ENCODE measurements at regions not wholly inside any gene's neighbourhood (a gene's known extent, or its start where the extent isn't known, plus 50 kb on each side); places are given as distances from the start of the nearest gene placed in this dataset.

DNA sequence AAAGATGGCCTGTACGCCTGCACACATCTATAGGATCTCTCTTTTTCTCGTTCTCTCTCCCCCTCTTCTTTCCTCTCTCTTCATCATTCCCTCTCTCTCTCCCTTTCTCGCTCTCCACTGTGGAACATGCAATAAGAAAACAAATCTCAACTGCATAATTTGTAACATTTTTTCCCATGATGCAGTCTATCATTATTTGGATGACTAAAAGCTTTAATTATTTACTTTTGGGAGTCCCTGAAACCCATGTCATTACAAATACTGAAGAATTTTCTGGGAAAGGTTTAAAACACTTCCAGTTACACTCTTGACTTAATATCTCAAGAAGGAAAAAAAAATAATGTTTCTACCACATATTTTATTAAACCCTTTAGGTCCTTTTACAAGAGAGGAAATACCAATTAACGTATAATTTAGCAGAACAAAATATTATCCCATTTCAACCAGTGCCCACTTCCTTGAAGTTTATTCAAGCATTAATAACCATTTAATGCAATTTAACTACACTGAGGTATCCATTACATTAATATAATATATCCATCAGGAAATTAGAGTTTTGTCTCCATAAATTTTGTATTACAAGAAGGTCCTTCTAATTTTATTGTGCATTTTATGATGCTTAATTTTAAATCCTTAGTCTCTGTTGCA lies 1615.2 kb upstream of the ACVR2A start:
- ATAC-seq (ENCODE audit: low FRiP score) = no peak
- TF ChIP-seq, protein P1, sequence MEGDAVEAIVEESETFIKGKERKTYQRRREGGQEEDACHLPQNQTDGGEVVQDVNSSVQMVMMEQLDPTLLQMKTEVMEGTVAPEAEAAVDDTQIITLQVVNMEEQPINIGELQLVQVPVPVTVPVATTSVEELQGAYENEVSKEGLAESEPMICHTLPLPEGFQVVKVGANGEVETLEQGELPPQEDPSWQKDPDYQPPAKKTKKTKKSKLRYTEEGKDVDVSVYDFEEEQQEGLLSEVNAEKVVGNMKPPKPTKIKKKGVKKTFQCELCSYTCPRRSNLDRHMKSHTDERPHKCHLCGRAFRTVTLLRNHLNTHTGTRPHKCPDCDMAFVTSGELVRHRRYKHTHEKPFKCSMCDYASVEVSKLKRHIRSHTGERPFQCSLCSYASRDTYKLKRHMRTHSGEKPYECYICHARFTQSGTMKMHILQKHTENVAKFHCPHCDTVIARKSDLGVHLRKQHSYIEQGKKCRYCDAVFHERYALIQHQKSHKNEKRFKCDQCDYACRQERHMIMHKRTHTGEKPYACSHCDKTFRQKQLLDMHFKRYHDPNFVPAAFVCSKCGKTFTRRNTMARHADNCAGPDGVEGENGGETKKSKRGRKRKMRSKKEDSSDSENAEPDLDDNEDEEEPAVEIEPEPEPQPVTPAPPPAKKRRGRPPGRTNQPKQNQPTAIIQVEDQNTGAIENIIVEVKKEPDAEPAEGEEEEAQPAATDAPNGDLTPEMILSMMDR (IDR thresholded peaks at IDR 0.05) = no peak
- no peak for DNase-seq (ENCODE audit: low spot score)

DNA sequence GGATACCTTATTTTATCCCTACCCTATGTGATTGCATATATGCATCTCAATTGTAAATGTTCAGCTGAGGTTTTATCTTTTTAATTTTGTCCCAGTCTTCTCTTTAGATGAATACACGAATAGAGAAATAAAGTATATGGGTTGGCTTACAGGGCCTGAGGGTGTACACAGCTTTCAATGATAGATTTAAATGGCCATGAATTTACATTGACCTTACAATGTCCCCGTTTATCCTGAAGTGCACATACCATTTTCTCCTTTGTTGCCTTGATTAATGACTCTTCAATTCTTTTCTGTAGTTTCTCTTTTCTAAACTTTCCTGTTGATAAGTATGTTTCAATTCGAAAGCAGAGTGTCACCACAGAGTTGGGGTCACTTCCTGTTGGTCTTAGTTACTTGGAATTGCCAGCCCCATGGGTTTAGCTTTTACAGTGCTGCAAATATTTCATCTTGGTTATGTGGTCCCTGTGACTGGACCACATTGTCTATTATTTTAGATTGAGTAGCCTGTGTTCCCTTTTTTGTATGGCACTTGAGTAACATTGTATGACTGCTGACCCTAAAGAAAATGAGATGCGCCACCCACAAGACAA lies 1616.3 kb upstream of the ACVR2A start:
- no peak for DNase-seq (ENCODE audit: low spot score)
- TF ChIP-seq, protein P1 (IDR thresholded peaks at IDR 0.05) = no peak
- ATAC-seq (ENCODE audit: low FRiP score) = no peak

DNA sequence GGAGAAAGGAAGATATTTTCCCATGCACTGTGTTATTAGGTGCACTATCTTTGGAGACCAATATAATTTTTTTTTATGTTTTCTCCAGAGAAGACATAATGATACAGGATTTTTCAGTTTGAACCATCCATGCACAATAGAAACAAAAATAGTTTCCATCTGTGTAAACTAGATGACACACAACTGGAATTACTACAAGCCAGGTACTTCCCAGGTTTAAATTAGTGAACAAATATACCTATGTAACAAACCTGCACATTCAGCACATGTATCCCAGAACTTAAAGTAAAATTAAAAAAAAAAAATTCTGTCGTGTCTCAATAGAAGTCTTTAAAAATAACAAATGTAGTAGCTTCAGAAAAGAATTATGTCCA lies 1616.8 kb upstream of the ACVR2A start:
- no peak for ATAC-seq (ENCODE audit: low FRiP score)
- no peak for DNase-seq (ENCODE audit: low spot score)
- TF ChIP-seq, protein P1 (IDR thresholded peaks at IDR 0.05) = no peak

DNA sequence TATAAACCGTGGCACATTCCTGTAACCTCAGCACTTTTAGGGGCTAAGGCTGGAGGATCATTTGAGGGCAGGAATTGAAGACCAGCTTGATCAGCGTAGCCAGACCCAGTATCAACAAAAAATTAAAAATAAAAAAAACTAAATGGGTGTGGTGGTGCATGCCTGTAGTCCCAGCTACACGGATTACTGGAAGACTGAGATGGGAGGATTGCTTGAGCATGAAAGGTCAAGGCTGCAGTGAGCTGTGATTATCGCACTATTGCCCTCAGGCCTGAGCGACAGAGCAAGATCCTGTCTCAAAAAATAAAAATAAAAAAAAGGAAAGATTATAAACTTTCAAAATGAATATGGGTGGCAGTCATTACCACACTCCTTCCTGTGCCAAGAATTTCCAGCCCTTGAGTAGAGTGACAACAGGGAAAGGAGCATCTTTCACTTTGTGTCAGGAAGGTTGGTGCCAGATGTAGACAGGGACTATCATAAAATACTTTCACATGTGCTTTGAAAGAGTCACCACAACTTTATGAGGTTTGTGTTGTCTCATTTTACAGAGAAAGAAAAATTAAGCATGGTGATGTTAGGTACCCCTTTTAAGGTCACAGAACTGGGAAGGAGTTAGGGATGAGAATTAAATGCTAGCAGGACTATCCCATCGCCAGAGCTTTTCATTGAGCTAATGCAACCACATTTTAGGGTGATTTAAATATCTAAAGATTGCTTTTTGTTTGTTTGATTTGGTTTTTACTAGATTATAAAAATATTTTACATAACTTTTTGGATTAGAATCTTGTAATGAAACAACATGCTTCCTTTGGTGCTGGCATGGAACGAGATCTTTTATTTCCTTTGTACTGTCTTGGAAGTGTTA lies 1617.4 kb upstream of the ACVR2A start:
- ATAC-seq (ENCODE audit: low FRiP score) (no peak), DNase-seq (ENCODE audit: low spot score) (no peak)
- TF ChIP-seq, protein P1 (IDR thresholded peaks at IDR 0.05) = no peak

DNA sequence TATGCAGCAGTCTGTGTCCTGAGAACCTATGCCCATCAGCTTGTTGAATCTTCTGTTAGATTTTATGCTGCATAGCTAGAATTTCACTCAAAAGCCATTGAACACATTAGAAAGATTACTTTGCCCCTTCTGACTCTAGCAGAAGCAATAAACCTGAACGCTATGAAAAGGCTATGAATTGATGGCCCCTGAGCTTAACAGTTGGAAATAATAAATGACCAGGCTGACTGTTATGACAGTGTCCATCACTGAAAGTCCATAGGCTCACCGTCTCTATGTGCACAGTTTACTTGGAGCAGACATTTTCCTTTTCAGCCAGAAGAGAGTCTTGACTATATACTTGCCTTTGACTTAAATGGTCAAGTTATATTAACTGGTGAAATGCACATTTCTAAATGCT lies 1618.8 kb upstream of the ACVR2A start:
- ATAC-seq (ENCODE audit: low FRiP score) (no peak), DNase-seq (ENCODE audit: low spot score) (no peak)
- TF ChIP-seq, protein P1 (IDR thresholded peaks at IDR 0.05) = no peak

DNA sequence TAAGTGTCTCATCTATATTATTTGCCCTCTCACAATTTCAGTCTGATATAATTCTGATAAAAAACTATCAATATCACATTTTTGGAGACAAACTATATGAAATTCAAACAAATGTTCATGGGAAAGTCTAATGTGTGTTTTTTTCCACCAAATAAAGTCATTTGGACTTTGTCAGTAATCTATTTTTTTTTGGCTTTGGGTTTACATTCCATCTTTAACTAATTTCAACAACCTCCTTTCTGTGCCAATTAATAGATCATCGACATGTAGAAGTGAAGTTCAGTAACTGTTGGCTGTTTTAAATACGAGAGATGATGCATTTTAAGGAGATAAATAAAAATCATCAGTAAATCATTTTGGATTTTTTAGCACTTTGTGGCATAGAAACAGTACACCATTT lies 1623.0 kb upstream of the ACVR2A start:
- ATAC-seq (ENCODE audit: low FRiP score) (no peak), DNase-seq (ENCODE audit: low spot score) (no peak)
- TF ChIP-seq, protein P1 (IDR thresholded peaks at IDR 0.05) = no peak

Measured in omental fat pad (tissue), 3 donors.